GM12878 (cell line): ENCODE measurements at regions not wholly inside any gene's neighbourhood (a gene's known extent, or its start where the extent isn't known, plus 50 kb on each side); places are given as distances from the start of the nearest gene placed in this dataset.

Experiments
- POU2F2 ChIP-seq: IDR thresholded peaks from 3 replicates; pipeline ENCODE4 v1.6.1; 2011; ENCODE audit warnings: low read depth, mild to moderate bottlenecking, low read length, borderline replicate concordance
- TF ChIP-seq, protein P1 (sequence below): IDR thresholded peaks from 2 replicates; pipeline ENCODE4 v1.6.1; 2011; ENCODE audit warnings: low read depth, low read length, improper control_type of control experiment, borderline replicate concordance

DNA sequence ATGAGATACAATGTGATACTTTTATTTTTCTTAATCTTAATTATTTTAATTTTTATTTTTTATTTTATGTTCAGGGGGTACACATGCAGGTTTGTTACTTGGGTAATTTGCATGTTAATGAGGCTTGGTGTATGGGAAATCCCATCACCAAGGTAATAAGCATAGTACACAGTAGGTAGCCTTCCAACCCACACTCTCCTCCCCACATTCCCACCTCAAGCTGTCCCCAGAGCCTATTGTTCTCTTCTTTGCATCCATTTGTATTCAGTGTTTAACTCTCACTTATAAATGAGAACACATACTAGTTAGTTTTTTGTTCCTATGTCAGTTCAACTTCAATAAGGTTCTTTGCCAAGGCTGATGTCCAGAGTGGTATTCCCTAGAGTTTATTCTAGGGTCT, 1375.4 kb downstream of the NSUN3 start:
- TF ChIP-seq POU2F2, result no peak
- TF ChIP-seq, protein P1, sequence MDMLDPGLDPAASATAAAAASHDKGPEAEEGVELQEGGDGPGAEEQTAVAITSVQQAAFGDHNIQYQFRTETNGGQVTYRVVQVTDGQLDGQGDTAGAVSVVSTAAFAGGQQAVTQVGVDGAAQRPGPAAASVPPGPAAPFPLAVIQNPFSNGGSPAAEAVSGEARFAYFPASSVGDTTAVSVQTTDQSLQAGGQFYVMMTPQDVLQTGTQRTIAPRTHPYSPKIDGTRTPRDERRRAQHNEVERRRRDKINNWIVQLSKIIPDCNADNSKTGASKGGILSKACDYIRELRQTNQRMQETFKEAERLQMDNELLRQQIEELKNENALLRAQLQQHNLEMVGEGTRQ, result no peak
